Epithelial cell of esophagus (primary cell): ENCODE measurements at regions not wholly inside any gene's neighbourhood (a gene's known extent, or its start where the extent isn't known, plus 50 kb on each side); places are given as distances from the start of the nearest gene placed in this dataset.
A peak's percentile ranks its signal among the peaks of the same experiment; 100 is the strongest.

Source experiments
- DNase-seq: peaks from one replicate; pipeline ENCODE4 v3.0.0; 2010; ENCODE audit warnings: low read depth
- H3K4me3 ChIP-seq: 2 replicates; pipeline ENCODE4 v1.5.1; 2011; ENCODE audit warnings: mild to moderate bottlenecking, low read length, control low read depth
- CTCF ChIP-seq: IDR thresholded peaks from 2 replicates; pipeline ENCODE4 v1.5.1; 2011; ENCODE audit warnings: low read depth, mild to moderate bottlenecking, low read length, control low read depth, inconsistent platforms; ENCODE audit not compliant: insufficient read depth; ENCODE audit errors: missing control alignments

GRCh38 chr14:43647302-43647701 is 859.8 kb downstream of the FSCB start:
- no peak overlapping the region for H3K4me3 ChIP-seq
- TF ChIP-seq CTCF: no peak
- no peak for DNase-seq

DNA sequence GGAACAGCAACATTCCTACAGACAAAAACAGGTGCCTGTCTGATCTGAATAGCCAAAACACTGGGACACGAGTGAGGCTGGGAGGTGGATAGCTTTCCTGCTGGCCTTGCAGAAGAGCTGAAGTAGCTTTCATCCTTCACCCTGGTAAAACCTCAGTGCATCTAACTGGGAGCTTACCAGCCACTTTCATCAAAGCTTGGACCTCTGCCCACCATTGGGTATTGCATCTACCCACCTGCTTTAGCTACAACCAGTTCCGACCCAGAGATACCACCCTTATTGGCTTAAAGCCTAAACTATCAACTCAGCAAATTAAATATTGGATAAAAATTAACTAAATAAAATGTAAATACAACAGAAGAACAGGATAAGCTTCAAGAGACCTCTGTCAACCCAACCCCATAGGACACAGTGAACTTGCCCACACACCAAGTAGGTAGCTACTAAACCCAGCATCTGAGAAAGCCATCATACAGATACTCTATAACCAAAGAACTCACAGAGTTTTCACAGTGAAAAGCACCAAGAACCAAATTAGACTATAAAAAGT is 866.3 kb downstream of the FSCB start:
- no peak for DNase-seq
- TF ChIP-seq CTCF: no peak
- no peak overlapping the region for H3K4me3 ChIP-seq

DNA sequence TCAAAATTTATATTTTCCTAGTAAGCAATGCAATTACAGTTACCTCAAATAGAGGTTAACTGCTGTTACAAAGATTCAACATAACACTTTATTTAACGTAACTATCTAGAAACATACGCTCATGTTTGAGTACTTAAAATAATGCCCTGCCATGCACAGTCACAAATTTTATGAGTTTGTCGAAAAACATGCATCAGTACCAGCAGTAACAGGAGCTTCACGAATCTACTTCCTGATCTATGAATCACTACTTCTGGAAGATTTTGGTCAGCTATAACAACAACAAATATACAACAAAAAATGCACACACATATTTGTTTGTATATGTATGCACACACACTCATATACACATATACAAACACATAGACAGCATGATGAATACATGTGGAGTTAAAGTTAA is 881.8 kb downstream of the FSCB start:
- no peak for TF ChIP-seq CTCF
- no peak for DNase-seq

DNA sequence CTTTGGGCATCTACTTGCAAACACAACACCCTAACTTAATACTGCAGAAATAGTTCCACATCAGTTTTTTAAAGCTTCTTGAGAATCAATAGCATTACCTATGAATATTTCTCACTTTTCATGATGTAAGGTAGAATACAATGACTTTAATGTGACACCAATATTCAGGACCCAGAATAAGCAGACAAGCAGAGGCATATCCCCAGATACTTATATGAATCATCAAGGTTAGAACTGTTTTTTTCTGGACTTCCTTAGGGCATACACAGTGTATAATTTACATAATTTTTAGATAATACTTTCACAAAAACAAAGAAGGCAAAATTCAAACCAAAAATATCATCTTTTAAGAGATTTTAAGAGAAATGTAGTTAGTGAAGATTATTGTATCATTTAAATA is 885.8 kb downstream of the FSCB start:
- no peak for TF ChIP-seq CTCF
- no peak overlapping the region for H3K4me3 ChIP-seq
- DNase-seq: peak; percentile 52

More for the DNA sequence above, 881.8 kb downstream of the FSCB start:
- H3K4me3 ChIP-seq: no peak overlapping the region

DNA sequence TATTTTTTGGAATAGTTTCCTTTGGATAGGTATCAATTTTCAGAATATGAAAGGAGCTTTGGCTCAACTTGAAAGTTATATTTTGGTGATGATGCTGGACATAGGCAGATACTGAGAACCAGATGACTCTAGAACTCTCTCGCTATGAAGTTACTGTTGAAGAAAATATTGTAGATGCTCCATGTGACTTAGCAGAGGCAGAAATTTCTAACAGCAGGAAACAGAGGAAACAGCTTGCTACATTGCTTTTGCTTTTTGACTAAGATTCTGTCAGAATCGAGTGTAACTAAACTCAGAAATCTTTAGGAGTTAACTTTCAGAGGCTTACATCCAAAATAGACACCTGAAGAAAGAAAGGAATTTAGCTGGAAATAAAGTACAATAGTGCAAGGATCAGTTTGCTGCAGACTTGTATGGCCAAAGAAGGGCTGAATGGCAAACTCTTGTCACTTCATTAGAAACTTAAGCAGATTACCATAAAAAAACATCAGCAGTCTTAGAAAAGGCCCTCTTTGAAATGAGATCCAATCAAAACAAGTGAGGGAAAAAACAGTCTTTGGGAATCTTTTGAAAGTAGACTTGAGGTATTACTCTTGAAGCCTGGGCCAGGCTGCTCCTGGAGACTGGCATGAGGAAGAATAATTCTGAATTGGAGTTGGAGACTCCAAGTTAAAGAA is 911.8 kb downstream of the FSCB start:
- no peak overlapping the region for H3K4me3 ChIP-seq
- no peak for DNase-seq
- no peak for TF ChIP-seq CTCF

GRCh38 chr14:43591776-43592175 is 915.3 kb downstream of the FSCB start:
- H3K4me3 ChIP-seq: no peak overlapping the region
- no peak for DNase-seq
- no peak for TF ChIP-seq CTCF

DNA sequence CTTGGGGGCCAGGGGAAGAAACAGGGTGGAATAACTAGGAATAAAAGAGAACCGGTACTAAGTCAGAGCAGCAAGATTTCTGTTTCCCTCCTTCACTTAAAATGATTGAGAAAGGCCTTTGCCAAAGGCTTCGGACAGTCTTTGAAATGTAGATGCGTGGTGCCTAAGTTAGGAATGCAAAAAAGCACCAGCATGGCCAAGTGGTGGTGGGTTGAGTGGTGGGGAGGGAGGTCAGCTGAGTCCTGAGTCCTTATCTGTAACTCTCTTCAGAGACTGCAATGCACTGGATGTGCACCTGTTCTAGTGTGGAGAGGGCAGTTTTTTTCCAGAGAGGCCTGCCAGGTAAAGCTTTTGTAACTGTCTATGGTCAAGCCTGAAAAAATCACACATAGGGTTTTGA is 919.9 kb downstream of the FSCB start:
- no peak overlapping the region for H3K4me3 ChIP-seq
- no peak for TF ChIP-seq CTCF
- DNase-seq: no peak
